ENCODE measurements at regions not wholly inside any gene's neighbourhood (a gene's known extent, or its start where the extent isn't known, plus 50 kb on each side); places are given as distances from the start of the nearest gene placed in this dataset.

- in situ Hi-C loops (cut with MboI; ENCODE audit: low pct_unique_long_range_greater_than_20kb, low sequenced_read_pairs, unreplicated experiment), result no loop called here
- no peak for TF ChIP-seq CTCF (IDR thresholded peaks at IDR 0.05; ENCODE audit: extremely low read depth, insufficient read depth, missing control alignments)
Observed at GRCh38 chr18:39053571-39053970, 1488.0 kb upstream of the CELF4 start.

GRCh38 chr18:39051013-39051412 is 1485.4 kb upstream of the CELF4 start:
- TF ChIP-seq CTCF (IDR thresholded peaks at IDR 0.05; ENCODE audit: extremely low read depth, insufficient read depth, missing control alignments), result no peak
- in situ Hi-C loops (cut with MboI; ENCODE audit: low pct_unique_long_range_greater_than_20kb, low sequenced_read_pairs, unreplicated experiment), result no loop called here
- DNase-seq (ENCODE audit: low spot score), result no peak

More at GRCh38 chr18:39053571-39053970, 1488.0 kb upstream of the CELF4 start:
- DNase-seq (ENCODE audit: low spot score), result no peak

GRCh38 chr18:39039813-39040212 is 1474.2 kb upstream of the CELF4 start:
- TF ChIP-seq CTCF (IDR thresholded peaks at IDR 0.05; ENCODE audit: extremely low read depth, insufficient read depth, missing control alignments), result no peak
- in situ Hi-C loops (cut with MboI; ENCODE audit: low pct_unique_long_range_greater_than_20kb, low sequenced_read_pairs, unreplicated experiment), result no loop called here
- DNase-seq (ENCODE audit: low spot score), result no peak

- in situ Hi-C loops (cut with MboI; ENCODE audit: low pct_unique_long_range_greater_than_20kb, low sequenced_read_pairs, unreplicated experiment), result no loop called here
- TF ChIP-seq CTCF (IDR thresholded peaks at IDR 0.05; ENCODE audit: extremely low read depth, insufficient read depth, missing control alignments), result no peak
- DNase-seq (ENCODE audit: low spot score), result no peak
Observed at GRCh38 chr18:39037925-39038324, 1472.3 kb upstream of the CELF4 start.

- in situ Hi-C loops (cut with MboI; ENCODE audit: low pct_unique_long_range_greater_than_20kb, low sequenced_read_pairs, unreplicated experiment), result no loop called here
- no peak for DNase-seq (ENCODE audit: low spot score)
- TF ChIP-seq CTCF (IDR thresholded peaks at IDR 0.05; ENCODE audit: extremely low read depth, insufficient read depth, missing control alignments), result no peak
Observed at GRCh38 chr18:39033312-39033711, 1467.7 kb upstream of the CELF4 start.

GRCh38 chr18:39031647-39032046 is 1466.0 kb upstream of the CELF4 start:
- no peak for TF ChIP-seq CTCF (IDR thresholded peaks at IDR 0.05; ENCODE audit: extremely low read depth, insufficient read depth, missing control alignments)
- DNase-seq (ENCODE audit: low spot score), result no peak
- in situ Hi-C loops (cut with MboI; ENCODE audit: low pct_unique_long_range_greater_than_20kb, low sequenced_read_pairs, unreplicated experiment), result no loop called here

- no peak for DNase-seq (ENCODE audit: low spot score)
- no peak for TF ChIP-seq CTCF (IDR thresholded peaks at IDR 0.05; ENCODE audit: extremely low read depth, insufficient read depth, missing control alignments)
Observed at GRCh38 chr18:39030124-39030655, 1464.6 kb upstream of the CELF4 start.

More at GRCh38 chr18:39030124-39030655, 1464.6 kb upstream of the CELF4 start:
- in situ Hi-C loops (cut with MboI; ENCODE audit: low pct_unique_long_range_greater_than_20kb, low sequenced_read_pairs, unreplicated experiment), result no loop called here
